Activated CD8-positive, alpha-beta T cell treated with anti-CD3 and anti-CD28 coated beads, Interleukin-2, amount 10 ng/mL, durations not matched to agents 7 days and 5 days (primary cell): ENCODE measurements at regions not wholly inside any gene's neighbourhood (a gene's known extent, or its start where the extent isn't known, plus 50 kb on each side); places are given as distances from the start of the nearest gene placed in this dataset.

ENCODE experiments used
- ATAC-seq: fragments of 150-1000 bp; cut with Tn5 transposase; one replicate; pipeline ENCODE4 v1.10.0; 2021; ENCODE audit warnings: moderate library complexity
- CTCF ChIA-PET: fragments of 350-600 bp; sonication (Branson Sonifier 250); formaldehyde crosslinking; loops from one replicate; lab custom pipeline; 2021; ENCODE audit warnings: antibody characterized with exemption; lab: Charles Lee
- POLR2A ChIA-PET: fragments of 350-600 bp; sonication (Branson Sonifier 250); formaldehyde crosslinking; loops from one replicate; lab custom pipeline; 2021; ENCODE audit warnings: antibody characterized with exemption; lab: Charles Lee
- DNase-seq: peaks from one replicate; pipeline ENCODE4 v3.0.0-alpha.2; 2020
- H3K27ac Mint-ChIP-seq: one replicate; pipeline ENCODE4 v1.8.0; 2021; ENCODE audit warnings: mild to moderate bottlenecking, mixed read lengths
- H3K27me3 Mint-ChIP-seq: one replicate; pipeline ENCODE4 v1.8.0; 2021; ENCODE audit warnings: low read depth, mixed read lengths
- H3K36me3 Mint-ChIP-seq: one replicate; pipeline ENCODE4 v1.8.0; 2021; ENCODE audit warnings: low read depth, mixed read lengths
- H3K4me1 Mint-ChIP-seq: one replicate; pipeline ENCODE4 v1.8.0; 2021; ENCODE audit warnings: low read depth, mixed read lengths
- H3K4me3 Mint-ChIP-seq: one replicate; pipeline ENCODE4 v1.8.0; 2021; ENCODE audit warnings: mild to moderate bottlenecking, mixed read lengths
- H3K9me3 Mint-ChIP-seq: one replicate; pipeline ENCODE4 v1.8.0; 2022; ENCODE audit warnings: mixed read lengths; ENCODE audit not compliant: insufficient read depth

GRCh38 chr4:56238251-56238650, 149.0 kb downstream of the AASDH start:
- Mint-ChIP-seq H3K27ac (no peak overlapping the region), H3K36me3 (no peaks in the 10 kb centered on the region), H3K9me3 (no peaks in the 10 kb centered on the region), H3K4me3 (no peak overlapping the region), H3K27me3 (peaks cover 4% of the 10 kb centered on the region), H3K4me1 (no peaks in the 10 kb centered on the region)
- ChIA-PET POLR2A (no interaction called here), CTCF (no interaction called here)
- ATAC-seq: no peak
- no peak for DNase-seq

GRCh38 chr4:56235725-56236124, 151.6 kb downstream of the AASDH start:
- Mint-ChIP-seq H3K27ac (no peak overlapping the region), H3K4me1 (no peaks in the 10 kb centered on the region), H3K9me3 (no peaks in the 10 kb centered on the region), H3K36me3 (no peaks in the 10 kb centered on the region), H3K4me3 (no peak overlapping the region), H3K27me3 (peaks cover 4% of the 10 kb centered on the region)
- ChIA-PET POLR2A (no interaction called here), CTCF (no interaction called here)
- no peak for ATAC-seq
- DNase-seq: no peak

GRCh38 chr4:56235011-56235410, 152.3 kb downstream of the AASDH start:
- DNase-seq (no peak), ATAC-seq (no peak)
- Mint-ChIP-seq H3K4me3 (no peak overlapping the region), H3K27ac (no peak overlapping the region), H3K36me3 (no peaks in the 10 kb centered on the region), H3K9me3 (no peaks in the 10 kb centered on the region), H3K27me3 (peaks cover 7% of the 10 kb centered on the region), H3K4me1 (peaks cover 2% of the 10 kb centered on the region)
- ChIA-PET POLR2A (no interaction called here), CTCF (interaction anchor here (0.6 kb wide), 1 partner anchor 608 kb away, joined by 3 read pairs; no protein-coding TSS in a partner anchor)

- Mint-ChIP-seq H3K4me3 (no peak overlapping the region), H3K9me3 (no peaks in the 10 kb centered on the region), H3K27ac (no peak overlapping the region), H3K36me3 (no peaks in the 10 kb centered on the region), H3K27me3 (peaks cover 7% of the 10 kb centered on the region), H3K4me1 (peaks cover 6% of the 10 kb centered on the region)
- ATAC-seq: no peak
- CTCF ChIA-PET: no interaction called here
- POLR2A ChIA-PET: no interaction called here
- DNase-seq: no peak
These were observed 153.2 kb downstream of the AASDH start for GRCh38 chr4:56234098-56234497.

GRCh38 chr4:56231410-56231809, 155.9 kb downstream of the AASDH start:
- no peak overlapping the region for H3K27ac Mint-ChIP-seq
- H3K36me3 Mint-ChIP-seq: no peaks in the 10 kb centered on the region
- peaks cover 7% of the 10 kb centered on the region for H3K27me3 Mint-ChIP-seq
- DNase-seq (no peak), ATAC-seq (no peak)
- ChIA-PET CTCF (no interaction called here), POLR2A (no interaction called here)
- H3K4me1 Mint-ChIP-seq: peaks cover 6% of the 10 kb centered on the region
- no peak overlapping the region for H3K4me3 Mint-ChIP-seq
- H3K9me3 Mint-ChIP-seq: no peaks in the 10 kb centered on the region

GRCh38 chr4:56229947-56230346, 157.3 kb downstream of the AASDH start:
- no peak for DNase-seq
- CTCF ChIA-PET: no interaction called here
- Mint-ChIP-seq H3K9me3 (no peaks in the 10 kb centered on the region), H3K27ac (no peak overlapping the region), H3K27me3 (peaks cover 8% of the 10 kb centered on the region), H3K4me3 (no peak overlapping the region), H3K4me1 (peaks cover 6% of the 10 kb centered on the region), H3K36me3 (no peaks in the 10 kb centered on the region)
- POLR2A ChIA-PET: no interaction called here
- ATAC-seq: no peak

- Mint-ChIP-seq H3K4me1 (peaks cover 6% of the 10 kb centered on the region), H3K36me3 (no peaks in the 10 kb centered on the region), H3K27ac (no peak overlapping the region), H3K4me3 (no peak overlapping the region), H3K9me3 (no peaks in the 10 kb centered on the region), H3K27me3 (peaks cover 4% of the 10 kb centered on the region)
- CTCF ChIA-PET: no interaction called here
- POLR2A ChIA-PET: no interaction called here
- no peak for DNase-seq
- no peak for ATAC-seq
These were observed 159.9 kb downstream of the AASDH start for GRCh38 chr4:56227301-56227835.

DNA sequence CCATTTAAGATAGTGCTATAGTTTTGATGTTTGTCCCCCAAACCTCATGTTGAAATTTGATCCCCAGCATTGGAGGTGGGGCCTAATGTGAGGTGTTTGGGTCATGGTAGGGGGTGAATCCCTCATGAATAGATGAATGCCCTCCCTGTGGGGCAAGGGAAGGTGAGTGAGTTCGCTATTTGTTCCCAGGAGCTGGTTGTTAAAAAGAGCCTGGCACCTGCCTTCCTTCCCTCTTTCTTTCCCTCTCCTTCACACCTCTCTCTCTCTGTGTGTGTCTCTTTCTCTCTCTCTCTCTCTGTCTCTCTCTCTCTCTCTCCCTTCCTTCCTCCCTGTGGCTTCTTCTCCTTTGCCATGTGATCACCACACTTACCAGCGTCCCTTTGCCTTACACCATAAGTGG, 160.7 kb downstream of the AASDH start:
- Mint-ChIP-seq H3K9me3 (no peaks in the 10 kb centered on the region), H3K27me3 (peaks cover 4% of the 10 kb centered on the region), H3K27ac (no peak overlapping the region), H3K36me3 (no peaks in the 10 kb centered on the region), H3K4me1 (peaks cover 6% of the 10 kb centered on the region), H3K4me3 (no peak overlapping the region)
- ChIA-PET POLR2A (interaction anchor here (0.6 kb wide), 1 partner anchor 326 kb away, joined by 3 read pairs; no protein-coding TSS in a partner anchor), CTCF (no interaction called here)
- no peak for ATAC-seq
- no peak for DNase-seq

- Mint-ChIP-seq H3K27ac (no peak overlapping the region), H3K36me3 (no peaks in the 10 kb centered on the region), H3K27me3 (peaks cover 10% of the 10 kb centered on the region), H3K4me3 (no peak overlapping the region), H3K9me3 (no peaks in the 10 kb centered on the region), H3K4me1 (no peaks in the 10 kb centered on the region)
- ChIA-PET POLR2A (no interaction called here), CTCF (no interaction called here)
- ATAC-seq: no peak
- no peak for DNase-seq
These were observed 162.7 kb downstream of the AASDH start for GRCh38 chr4:56224641-56225040.

GRCh38 chr4:56222514-56222913, 164.8 kb downstream of the AASDH start:
- no peak overlapping the region for H3K4me3 Mint-ChIP-seq
- H3K4me1 Mint-ChIP-seq: no peaks in the 10 kb centered on the region
- H3K27me3 Mint-ChIP-seq: peaks cover 15% of the 10 kb centered on the region
- no peak for DNase-seq
- ChIA-PET POLR2A (no interaction called here), CTCF (no interaction called here)
- no peak overlapping the region for H3K27ac Mint-ChIP-seq
- H3K9me3 Mint-ChIP-seq: no peaks in the 10 kb centered on the region
- no peaks in the 10 kb centered on the region for H3K36me3 Mint-ChIP-seq
- no peak for ATAC-seq

- H3K27ac Mint-ChIP-seq: no peak overlapping the region
- H3K4me1 Mint-ChIP-seq: no peaks in the 10 kb centered on the region
- H3K27me3 Mint-ChIP-seq: peaks cover 16% of the 10 kb centered on the region
- POLR2A ChIA-PET: no interaction called here
- CTCF ChIA-PET: no interaction called here
- ATAC-seq: no peak
- no peaks in the 10 kb centered on the region for H3K36me3 Mint-ChIP-seq
- H3K4me3 Mint-ChIP-seq: no peak overlapping the region
- no peak for DNase-seq
- no peaks in the 10 kb centered on the region for H3K9me3 Mint-ChIP-seq
These were observed 167.0 kb downstream of the AASDH start for GRCh38 chr4:56220261-56220660.

- POLR2A ChIA-PET: no interaction called here
- CTCF ChIA-PET: no interaction called here
- H3K4me3 Mint-ChIP-seq: no peak overlapping the region
- H3K27ac Mint-ChIP-seq: no peak overlapping the region
- H3K4me1 Mint-ChIP-seq: no peaks in the 10 kb centered on the region
- DNase-seq: no peak
- H3K27me3 Mint-ChIP-seq: peaks cover 16% of the 10 kb centered on the region
- no peaks in the 10 kb centered on the region for H3K9me3 Mint-ChIP-seq
- H3K36me3 Mint-ChIP-seq: no peaks in the 10 kb centered on the region
- no peak for ATAC-seq
These were observed 167.8 kb downstream of the AASDH start for GRCh38 chr4:56219447-56219846.
